LNCAP (cell line): ENCODE measurements at regions not wholly inside any gene's neighbourhood (a gene's known extent, or its start where the extent isn't known, plus 50 kb on each side); places are given as distances from the start of the nearest gene placed in this dataset.

ENCODE experiments used
- CTCF ChIP-seq: fragments of 450-650 bp; IDR thresholded peaks from 2 replicates; pipeline ENCODE4 v1.5.1; 2017; ENCODE audit warnings: mild to moderate bottlenecking

GRCh38 chr20:61168605-61169004 lies 83.5 kb upstream of the CDH4 start:
- TF ChIP-seq CTCF: no peak

GRCh38 chr20:61169874-61170273 lies 82.2 kb upstream of the CDH4 start:
- no peak for TF ChIP-seq CTCF

GRCh38 chr20:61170496-61171320 lies 81.4 kb upstream of the CDH4 start:
- no peak for TF ChIP-seq CTCF

GRCh38 chr20:61173267-61173666 lies 78.8 kb upstream of the CDH4 start:
- TF ChIP-seq CTCF: no peak

- TF ChIP-seq CTCF: no peak
Measured at GRCh38 chr20:61173961-61174725, 77.9 kb upstream of the CDH4 start.

GRCh38 chr20:61176874-61177273 lies 75.2 kb upstream of the CDH4 start:
- no peak for TF ChIP-seq CTCF

GRCh38 chr20:61178551-61179071 lies 73.5 kb upstream of the CDH4 start:
- TF ChIP-seq CTCF: no peak
